K562 (cell line): ENCODE measurements at regions not wholly inside any gene's neighbourhood (a gene's known extent, or its start where the extent isn't known, plus 50 kb on each side); places are given as distances from the start of the nearest gene placed in this dataset.

ENCODE experiments used
- ATAC-seq: fragments of 200-7000 bp; cut with Tn5 transposase; 3 replicates; pipeline ENCODE4 v1.9.1; 2020; ENCODE audit warnings: moderate library complexity
- BruUV-seq: library from RNA; stranded (reverse); fragments of 400-500 nt; replicated peaks from 2 replicates; lab custom pipeline; 2021; lab: Mats Ljungman, UMichigan
- CTCF ChIA-PET: fragments of 300-600 bp; formaldehyde crosslinking; extraction: SDS; loops from one replicate; lab custom pipeline; 2021; ENCODE audit warnings: low intra/inter-chr PET ratio; lab: Yijun Ruan, JAX
- POLR2A ChIA-PET: fragments of 300-600, 350-650 bp; sonication (Branson Sonifier 250); formaldehyde crosslinking; extraction: SDS; loops from one replicate; lab custom pipeline; 2021; ENCODE audit warnings: antibody characterized with exemption, inconsistent platforms; lab: Yijun Ruan, JAX
- DNase-seq, 4 experiments: peaks; one replicate each; pipeline versions ENCODE4 v3.0.0 to v3.0.0-alpha.2; 2011 to 2018; ENCODE audit warnings: low spot score in 3 of 4, mixed read lengths in 3 of 4; ENCODE audit errors: extremely low read depth in 1 of 4
- FAIRE-seq: peaks from 2 replicates; lab custom pipeline; 2011; peaks lifted over from hg19 to GRCh38; lab: Jason Lieb, UNC
- H2AFZ ChIP-seq: 2 replicates; pipeline ENCODE4 v1.6.0; 2011; ENCODE audit warnings: low read depth, low read length, control low read depth, inconsistent platforms
- H3K27ac ChIP-seq: fragments of 200-600 bp; 3 replicates; pipeline ENCODE4 v1.8.0; 2011; ENCODE audit warnings: low read depth, mild to moderate bottlenecking, control low read depth, inconsistent platforms, low read length, moderate library complexity, mixed read lengths; ENCODE audit errors: extremely low read depth
- H3K27me3 ChIP-seq, 2 experiments: fragments of 300-600 bp in 1 of 2; 2 replicates in 1 of 2; 3 replicates in 1 of 2; pipeline versions ENCODE4 v1.6.0 to v1.8.0; 2011; ENCODE audit warnings: inconsistent platforms in 2 of 2, low read length in 2 of 2, mild to moderate bottlenecking in 1 of 2, mixed read lengths in 1 of 2, moderate library complexity in 1 of 2; ENCODE audit not compliant: control insufficient read depth in 2 of 2, insufficient read depth in 2 of 2
- H3K36me3 ChIP-seq: fragments of 300-600 bp; 3 replicates; pipeline ENCODE4 v1.8.0; 2011; ENCODE audit warnings: mild to moderate bottlenecking, low read length, inconsistent platforms; ENCODE audit not compliant: control insufficient read depth, insufficient read depth
- H3K4me1 ChIP-seq, 2 experiments: fragments of 200-600 bp in 1 of 2; replicated peaks in 1 of 2; 2 replicates in 1 of 2; 3 replicates in 1 of 2; pipeline versions ENCODE4 v1.5.1 to v1.8.0; 2011; ENCODE audit warnings: inconsistent platforms in 2 of 2, low read length in 2 of 2, mild to moderate bottlenecking in 1 of 2, mixed read lengths in 1 of 2, moderate library complexity in 1 of 2; ENCODE audit not compliant: control insufficient read depth in 2 of 2, insufficient read depth in 2 of 2
- H3K4me2 ChIP-seq: 2 replicates; pipeline ENCODE4 v1.6.1; 2011; ENCODE audit warnings: low read length, control low read depth, inconsistent platforms, mixed read lengths; ENCODE audit not compliant: insufficient read depth
- H3K4me3 ChIP-seq: fragments of 200-600 bp; sonication (generic), shearing (Covaris generic); 2 replicates; pipeline ENCODE4 v1.5.1; 2016; ENCODE audit warnings: control low read depth, inconsistent platforms
- H3K79me2 ChIP-seq: fragments of 200-600 bp; 3 replicates; pipeline ENCODE4 v1.8.0; 2011; ENCODE audit warnings: low read length, inconsistent platforms; ENCODE audit not compliant: control insufficient read depth, insufficient read depth
- H3K9ac ChIP-seq, 2 experiments: 2 replicates each; pipeline versions ENCODE4 v1.6.0 to v1.6.1; 2011; ENCODE audit warnings: low read depth in 2 of 2, low read length in 2 of 2, control low read depth in 1 of 2, inconsistent platforms in 1 of 2, mild to moderate bottlenecking in 1 of 2, mixed read lengths in 1 of 2; ENCODE audit not compliant: insufficient read depth in 1 of 2
- H3K9me1 ChIP-seq: one replicate; pipeline ENCODE4 v1.6.0; 2011; ENCODE audit warnings: inconsistent platforms, mild to moderate bottlenecking, low read length, moderate library complexity; ENCODE audit not compliant: control insufficient read depth, insufficient read depth
- H3K9me3 ChIP-seq: replicated peaks from 2 replicates; pipeline ENCODE4 v1.5.1; 2011; ENCODE audit warnings: low read depth, low read length, inconsistent platforms; ENCODE audit not compliant: control insufficient read depth, insufficient read depth
- H4K20me1 ChIP-seq: replicated peaks from 2 replicates; pipeline ENCODE4 v1.6.1; 2011; ENCODE audit warnings: low read length, inconsistent platforms, mixed read lengths; ENCODE audit not compliant: control insufficient read depth, insufficient read depth
- E2F4 ChIP-seq: sonication (generic); formaldehyde crosslinking; IDR thresholded peaks from 2 replicates; pipeline ENCODE4 v1.8.0; 2022; ENCODE audit warnings: mild to moderate bottlenecking, low read depth, missing genetic modification reagents
- HINFP ChIP-seq: fragments of 450-650 bp; conservative IDR thresholded peaks from 2 replicates; pipeline ENCODE4 v1.6.1; 2016; ENCODE audit warnings: missing genetic modification characterization, low read depth, mild to moderate bottlenecking, control low read depth, missing compliant biosample characterization
- HMG20B ChIP-seq: fragments of 250-450 bp; sonication (Bioruptor Pico); IDR thresholded peaks from 2 replicates; pipeline ENCODE4 v1.5.0; 2021; ENCODE audit warnings: mild to moderate bottlenecking
- MAFG ChIP-seq: fragments of 450-650 bp; conservative IDR thresholded peaks from 2 replicates; pipeline ENCODE4 v1.6.1; 2016; ENCODE audit warnings: missing genetic modification characterization, missing compliant biosample characterization
- MEF2A ChIP-seq: IDR thresholded peaks from 2 replicates; pipeline ENCODE4 v1.6.1; 2011; ENCODE audit warnings: low read depth, mild to moderate bottlenecking, low read length, moderate library complexity; ENCODE audit not compliant: control insufficient read depth
- NCOA1 ChIP-seq: fragments of 450-650 bp; IDR thresholded peaks from 2 replicates; pipeline ENCODE4 v1.6.1; 2016; ENCODE audit warnings: low read depth
- SMAD1 ChIP-seq: fragments of 150-350 bp; IDR thresholded peaks from 2 replicates; pipeline ENCODE4 v1.6.1; 2014; ENCODE audit warnings: low read length, low read depth; ENCODE audit not compliant: partially characterized antibody
- STAT5B ChIP-seq: fragments of 250-450 bp; sonication (Bioruptor Pico); IDR thresholded peaks from 2 replicates; pipeline ENCODE4 v1.8.0; 2021; ENCODE audit warnings: mild to moderate bottlenecking, inconsistent platforms
- USF1 ChIP-seq: sonication (generic); formaldehyde crosslinking; IDR thresholded peaks from 2 replicates; pipeline ENCODE4 v1.9.0; 2022; ENCODE audit warnings: mild to moderate bottlenecking, missing genetic modification reagents
- WGBS: fragments of 100-300 bp; shearing (Covaris generic); methylation state at CpG from one replicate; pipeline ENCODE4 v1.1.6; 2016; ENCODE audit warnings: low coverage, mixed read lengths; ENCODE audit not compliant: insufficient coverage; ENCODE audit errors: missing lambda C conversion rate; 5-methylcytosine and 5-hydroxymethylcytosine counted together
- in situ Hi-C: fragments of 300-500 bp; cut with MboI; formaldehyde crosslinking; loops from 4 replicates; pipeline ENCODE4 v1.15.0; 2018; ENCODE audit warnings: inconsistent platforms, mixed read lengths
- intact Hi-C: fragments of 100-400 bp; cut with micrococcal nuclease; formaldehyde crosslinking; loops from 2 replicates; pipeline ENCODE4 v1.14.2; 2022

DNA sequence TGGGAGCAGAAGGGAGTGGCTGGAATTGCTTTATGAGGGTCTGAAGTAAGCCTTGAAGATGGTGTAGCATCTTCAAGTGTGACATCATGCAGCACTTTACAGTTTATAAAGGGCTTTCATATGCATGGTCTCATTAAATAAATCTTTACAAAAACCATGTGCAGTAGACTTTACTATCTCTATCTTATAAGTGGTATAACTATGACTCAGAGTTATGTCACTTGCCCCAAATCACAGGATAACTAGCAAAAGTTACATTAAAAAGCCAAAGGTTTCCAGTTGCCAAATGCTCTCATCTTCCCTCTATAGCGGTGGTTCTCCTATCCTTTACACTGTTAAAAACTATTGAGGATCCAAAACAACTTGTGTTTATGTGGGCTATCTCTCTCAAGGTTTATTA, 687.7 kb upstream of the MARCKS start:
- CTCF ChIA-PET: no interaction called here
- no peaks in the 10 kb centered on the region for H3K79me2 ChIP-seq
- H3K9ac ChIP-seq: no peak overlapping the region
- ATAC-seq (no peak), DNase-seq (no peak), FAIRE-seq (no peak)
- in situ Hi-C loops (no loop called here), intact Hi-C loops (no loop called here)
- H3K4me3 ChIP-seq: no peak overlapping the region
- no peak overlapping the region for H3K27ac ChIP-seq
- H4K20me1 ChIP-seq: no peaks in the 10 kb centered on the region
- no TSS peak for BruUV-seq
- H3K9me1 ChIP-seq: no peaks in the 10 kb centered on the region
- POLR2A ChIA-PET: no interaction called here
- no peak overlapping the region for H2AFZ ChIP-seq
- H3K36me3 ChIP-seq: no peaks in the 10 kb centered on the region
- H3K27me3 ChIP-seq: no peaks in the 10 kb centered on the region
- H3K9me3 ChIP-seq: no peaks in the 10 kb centered on the region; the same call in 1 of the 2 replicates
- TF ChIP-seq HINFP: no peak
- no peak for TF ChIP-seq SMAD1
- TF ChIP-seq HMG20B (CRISPR knock-in tag): no peak
- no peak for TF ChIP-seq STAT5B (CRISPR knock-in tag)
- H3K4me2 ChIP-seq: no peak overlapping the region
- no peaks in the 10 kb centered on the region for H3K4me1 ChIP-seq
- WGBS: 0% methylated on average over 1 of the region's 1 CpG

DNA sequence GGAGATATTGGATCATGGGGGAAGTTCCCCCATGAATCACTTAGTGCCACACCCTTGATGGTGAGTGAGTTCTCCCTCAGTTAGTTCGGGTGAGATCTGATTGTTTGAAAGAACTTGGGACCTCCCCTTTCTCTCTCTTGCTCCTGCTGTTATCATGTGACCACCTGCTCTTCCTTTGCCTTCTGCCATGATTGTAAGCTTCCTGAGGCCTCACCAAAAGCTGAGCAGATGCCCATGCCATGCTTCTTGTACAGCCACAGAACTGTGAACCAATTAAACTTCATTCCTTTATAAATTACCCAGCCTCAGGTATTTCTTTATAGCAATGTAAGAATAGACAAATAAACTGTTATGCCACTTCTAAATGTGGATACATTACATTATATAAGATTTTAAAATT, 686.7 kb upstream of the MARCKS start:
- Histone ChIP-seq H2AFZ (no peak overlapping the region), H3K4me3 (no peak overlapping the region), H3K4me1 (no peaks in the 10 kb centered on the region), H3K27ac (no peak overlapping the region), H3K9me3 (no peaks in the 10 kb centered on the region; the same call in 1 of the 2 replicates), H3K4me2 (no peak overlapping the region), H4K20me1 (no peaks in the 10 kb centered on the region), H3K9ac (no peak overlapping the region), H3K27me3 (no peaks in the 10 kb centered on the region), H3K79me2 (no peaks in the 10 kb centered on the region), H3K36me3 (no peaks in the 10 kb centered on the region), H3K9me1 (no peaks in the 10 kb centered on the region)
- intact Hi-C loops: no loop called here
- DNase-seq (no peak), FAIRE-seq (no peak), ATAC-seq (no peak)
- CTCF ChIA-PET: no interaction called here
- in situ Hi-C loops: no loop called here
- POLR2A ChIA-PET: no interaction called here
- TF ChIP-seq MAFG (tag) (no peak), USF1 (CRISPR knock-in tag) (no peak), MEF2A (no peak), NCOA1 (no peak), E2F4 (CRISPR knock-in tag) (no peak)
- BruUV-seq: no TSS peak
- WGBS: 0% methylated on average over 1 of the region's 1 CpG
